ENCODE measurements at regions not wholly inside any gene's neighbourhood (a gene's known extent, or its start where the extent isn't known, plus 50 kb on each side); places are given as distances from the start of the nearest gene placed in this dataset.

DNA sequence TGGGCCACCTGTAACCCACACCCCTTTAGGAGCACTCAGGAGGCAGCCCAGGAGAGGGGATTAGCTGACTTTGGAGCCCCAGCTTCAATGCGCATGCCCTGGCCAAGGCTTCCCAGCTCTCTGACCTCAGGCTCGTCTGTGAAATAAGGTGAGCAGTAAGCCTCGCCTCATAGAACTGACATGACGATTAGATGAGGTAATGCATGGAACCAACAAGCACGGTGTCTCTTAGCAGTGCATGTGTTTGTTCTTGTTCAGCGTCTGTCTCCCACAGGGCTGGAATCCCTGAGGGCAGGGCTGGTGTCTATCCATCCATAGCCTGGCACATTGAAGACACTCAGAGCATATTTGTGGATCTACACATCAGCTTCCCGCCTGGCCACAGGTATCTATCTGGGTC, 415.4 kb downstream of the MN1 start:
- ATAC-seq = no peak

GRCh38 chr22:27387561-27387960, 414.0 kb downstream of the MN1 start:
- ATAC-seq = no peak
- TF ChIP-seq ZFP30 (CRISPR knock-in tag; IDR thresholded peaks at IDR 0.05) = no peak
- no peak for TF ChIP-seq PPARA (CRISPR knock-in tag; IDR thresholded peaks at IDR 0.05; ENCODE audit: borderline replicate concordance)
- TF ChIP-seq GLIS3 (CRISPR knock-in tag; IDR thresholded peaks at IDR 0.05) = no peak
- TF ChIP-seq ARNTL (CRISPR knock-in tag; IDR thresholded peaks at IDR 0.05; ENCODE audit: borderline replicate concordance, low read depth) = no peak

More for the DNA sequence above, 415.4 kb downstream of the MN1 start:
- no peak for TF ChIP-seq ESRRG (CRISPR knock-in tag; IDR thresholded peaks at IDR 0.05)
- no peak for TF ChIP-seq OSR1 (CRISPR knock-in tag; IDR thresholded peaks at IDR 0.05)
- TF ChIP-seq, protein P1, sequence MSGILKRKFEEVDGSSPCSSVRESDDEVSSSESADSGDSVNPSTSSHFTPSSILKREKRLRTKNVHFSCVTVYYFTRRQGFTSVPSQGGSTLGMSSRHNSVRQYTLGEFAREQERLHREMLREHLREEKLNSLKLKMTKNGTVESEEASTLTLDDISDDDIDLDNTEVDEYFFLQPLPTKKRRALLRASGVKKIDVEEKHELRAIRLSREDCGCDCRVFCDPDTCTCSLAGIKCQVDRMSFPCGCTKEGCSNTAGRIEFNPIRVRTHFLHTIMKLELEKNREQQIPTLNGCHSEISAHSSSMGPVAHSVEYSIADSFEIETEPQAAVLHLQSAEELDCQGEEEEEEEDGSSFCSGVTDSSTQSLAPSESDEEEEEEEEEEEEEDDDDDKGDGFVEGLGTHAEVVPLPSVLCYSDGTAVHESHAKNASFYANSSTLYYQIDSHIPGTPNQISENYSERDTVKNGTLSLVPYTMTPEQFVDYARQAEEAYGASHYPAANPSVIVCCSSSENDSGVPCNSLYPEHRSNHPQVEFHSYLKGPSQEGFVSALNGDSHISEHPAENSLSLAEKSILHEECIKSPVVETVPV (CRISPR knock-in tag; IDR thresholded peaks at IDR 0.05) = no peak
- no peak for TF ChIP-seq TOX (CRISPR knock-in tag; IDR thresholded peaks at IDR 0.05; ENCODE audit: borderline replicate concordance)
- no peak for TF ChIP-seq RARB (CRISPR knock-in tag; IDR thresholded peaks at IDR 0.05)
- no peak for TF ChIP-seq ZFP3 (CRISPR knock-in tag; IDR thresholded peaks at IDR 0.05)
- TF ChIP-seq BACH2 (CRISPR knock-in tag; IDR thresholded peaks at IDR 0.05; ENCODE audit: borderline replicate concordance) = no peak
- no peak for TF ChIP-seq SNAI2 (CRISPR knock-in tag; IDR thresholded peaks at IDR 0.05)
- TF ChIP-seq ZNF70 (CRISPR knock-in tag; IDR thresholded peaks at IDR 0.05) = no peak
- no peak for TF ChIP-seq ZNF8 (CRISPR knock-in tag; IDR thresholded peaks at IDR 0.05)
- no peak for TF ChIP-seq TCF4 (CRISPR knock-in tag; IDR thresholded peaks at IDR 0.05; ENCODE audit: borderline replicate concordance)

- no peak for ATAC-seq
- TF ChIP-seq, protein P1 (CRISPR knock-in tag; IDR thresholded peaks at IDR 0.05) = no peak
- TF ChIP-seq ZFP3 (CRISPR knock-in tag; IDR thresholded peaks at IDR 0.05) (no peak), TCF4 (CRISPR knock-in tag; IDR thresholded peaks at IDR 0.05; ENCODE audit: borderline replicate concordance) (no peak), ISL1 (CRISPR knock-in tag; IDR thresholded peaks at IDR 0.05) (no peak), TOX (CRISPR knock-in tag; IDR thresholded peaks at IDR 0.05; ENCODE audit: borderline replicate concordance) (no peak), ARNTL (CRISPR knock-in tag; IDR thresholded peaks at IDR 0.05; ENCODE audit: borderline replicate concordance, low read depth) (no peak), OSR1 (CRISPR knock-in tag; IDR thresholded peaks at IDR 0.05) (no peak), POU6F1 (CRISPR knock-in tag; IDR thresholded peaks at IDR 0.05; ENCODE audit: borderline replicate concordance, low read depth) (no peak), GLIS3 (CRISPR knock-in tag; IDR thresholded peaks at IDR 0.05) (no peak), ZFP30 (CRISPR knock-in tag; IDR thresholded peaks at IDR 0.05) (no peak)
These were observed 413.4 kb downstream of the MN1 start for GRCh38 chr22:27388090-27388600.

DNA sequence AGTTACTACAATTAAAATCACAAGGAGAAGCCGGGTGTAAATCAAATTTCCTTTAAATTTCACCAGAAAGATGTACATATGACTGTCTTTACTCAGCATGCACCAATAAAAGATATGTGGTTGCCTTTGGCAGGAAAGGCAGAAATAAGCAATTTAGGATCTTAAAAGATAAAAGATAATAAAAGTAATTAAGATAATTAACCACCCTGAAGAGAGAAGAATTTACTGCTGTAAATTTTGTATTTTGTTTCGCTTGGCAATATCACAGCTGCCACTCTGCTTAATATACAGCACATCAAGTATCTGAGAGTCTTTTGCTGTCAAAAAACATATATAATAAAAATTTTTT, 411.9 kb downstream of the MN1 start:
- no peak for TF ChIP-seq SNAI2 (CRISPR knock-in tag; IDR thresholded peaks at IDR 0.05)
- no peak for TF ChIP-seq PATZ1 (CRISPR knock-in tag; IDR thresholded peaks at IDR 0.05; ENCODE audit: borderline replicate concordance)
- TF ChIP-seq ZC3H10 (CRISPR knock-in tag; IDR thresholded peaks at IDR 0.05) = no peak
- no peak for TF ChIP-seq ZNF565 (CRISPR knock-in tag; conservative IDR thresholded peaks at IDR 0.05; ENCODE audit: low read depth)
- TF ChIP-seq ARNTL (CRISPR knock-in tag; IDR thresholded peaks at IDR 0.05; ENCODE audit: borderline replicate concordance, low read depth) = no peak
- no peak for TF ChIP-seq TOX (CRISPR knock-in tag; IDR thresholded peaks at IDR 0.05; ENCODE audit: borderline replicate concordance)
- no peak for TF ChIP-seq GLIS3 (CRISPR knock-in tag; IDR thresholded peaks at IDR 0.05)
- no peak for TF ChIP-seq ISL1 (CRISPR knock-in tag; IDR thresholded peaks at IDR 0.05)
- TF ChIP-seq ESRRG (CRISPR knock-in tag; IDR thresholded peaks at IDR 0.05) = no peak
- no peak for TF ChIP-seq TCF4 (CRISPR knock-in tag; IDR thresholded peaks at IDR 0.05; ENCODE audit: borderline replicate concordance)
- no peak for TF ChIP-seq ZFP3 (CRISPR knock-in tag; IDR thresholded peaks at IDR 0.05)
- TF ChIP-seq PPARA (CRISPR knock-in tag; IDR thresholded peaks at IDR 0.05; ENCODE audit: borderline replicate concordance) = no peak
- TF ChIP-seq BACH2 (CRISPR knock-in tag; IDR thresholded peaks at IDR 0.05; ENCODE audit: borderline replicate concordance) = no peak
- TF ChIP-seq OSR1 (CRISPR knock-in tag; IDR thresholded peaks at IDR 0.05) = no peak
- no peak for ATAC-seq
